T1000 (cell line): ENCODE measurements at regions not wholly inside any gene's neighbourhood (a gene's known extent, or its start where the extent isn't known, plus 50 kb on each side); places are given as distances from the start of the nearest gene placed in this dataset.

Source experiments
- DNase-seq: peaks from one replicate; lab custom pipeline; 2025; ENCODE audit warnings: mixed read lengths; lab: John Stamatoyannopoulos, UW

DNA sequence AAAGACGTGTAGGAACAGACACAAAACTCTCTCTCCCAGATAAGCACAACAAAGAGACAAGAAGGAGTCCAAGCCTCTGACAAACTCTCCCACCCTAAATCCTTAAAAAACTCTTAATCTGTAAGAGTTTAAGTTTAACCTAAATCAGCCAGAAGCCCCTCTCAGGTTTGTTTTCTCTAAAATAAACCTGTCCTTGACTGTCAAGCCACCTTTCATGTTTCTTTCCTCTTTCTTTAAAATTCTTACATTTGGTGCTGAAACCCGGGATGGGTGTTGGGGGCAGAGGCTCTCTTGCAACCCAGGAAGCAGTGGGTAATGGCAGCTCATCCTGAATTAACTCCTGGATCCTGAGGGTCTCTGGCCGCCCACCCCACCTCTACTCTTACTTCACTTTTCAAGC, 107.8 kb upstream of the TENT5D start:
- DNase-seq, result no peak

GRCh38 chrX:80316526-80316925, 103.7 kb upstream of the TENT5D start:
- DNase-seq, result no peak

DNA sequence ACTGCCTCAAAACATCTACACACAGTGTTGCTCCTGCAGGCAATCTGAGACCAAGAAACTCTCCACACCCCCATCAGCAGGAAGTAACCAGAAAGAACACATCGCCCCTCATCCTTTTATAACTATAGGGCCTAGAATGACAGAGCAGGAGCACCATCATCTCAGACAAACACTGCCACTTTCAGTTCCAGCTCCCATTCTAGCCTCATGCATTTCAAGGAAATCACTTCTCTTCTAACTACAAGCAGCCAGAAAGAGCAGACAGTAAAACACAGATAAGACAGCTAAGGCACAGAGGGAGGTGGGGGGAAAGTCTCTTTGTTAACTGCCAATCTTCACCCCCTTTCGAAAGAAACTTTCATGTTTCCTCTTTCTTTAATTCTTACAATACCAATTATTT, 102.6 kb upstream of the TENT5D start:
- DNase-seq, result no peak

GRCh38 chrX:80331285-80331684, 89.0 kb upstream of the TENT5D start:
- no peak for DNase-seq

- no peak for DNase-seq
These were observed 85.7 kb upstream of the TENT5D start for GRCh38 chrX:80334583-80334982.

DNA sequence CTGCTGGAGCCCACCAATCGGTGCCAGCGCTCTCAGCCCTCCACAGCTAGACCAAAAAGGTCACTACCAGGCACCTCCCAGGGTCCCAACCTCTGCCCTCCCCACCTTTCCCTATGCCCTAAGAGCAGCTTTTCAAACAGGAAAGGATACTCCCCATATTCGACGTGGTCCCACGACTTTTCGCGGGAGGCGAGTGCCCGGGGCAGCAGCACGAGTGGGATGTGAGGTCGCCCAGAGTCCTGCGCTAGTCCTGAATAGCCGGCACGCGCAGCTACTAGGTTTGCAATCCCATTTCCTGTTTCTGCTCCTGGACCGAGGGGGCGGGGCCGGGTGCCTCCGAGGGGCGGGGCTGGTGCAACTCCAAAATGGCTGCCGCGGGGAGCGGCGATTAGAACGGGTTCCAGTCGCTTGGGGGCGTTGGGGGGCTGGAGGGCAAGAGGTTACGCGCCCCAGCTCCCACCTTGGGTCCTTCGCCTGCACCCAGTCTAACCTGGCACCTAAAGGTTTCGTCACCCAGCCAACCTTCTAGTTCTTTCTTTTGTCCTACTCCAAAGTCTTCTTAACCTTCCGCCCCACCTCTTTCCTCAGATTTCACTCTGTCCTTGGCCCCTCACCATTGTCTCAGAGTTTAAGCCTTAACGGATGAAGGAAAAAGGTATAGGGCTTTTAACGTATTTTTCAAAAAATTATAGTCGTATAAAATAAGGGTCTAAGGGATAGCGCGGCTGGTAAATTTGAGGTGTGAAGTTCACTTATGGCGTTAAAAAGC, 85.0 kb upstream of the TENT5D start:
- DNase-seq, result no peak

- no peak for DNase-seq
These were observed 65.2 kb upstream of the TENT5D start for GRCh38 chrX:80354966-80355465.
